Astrocyte (in vitro differentiated cells and primary cell): ENCODE measurements at regions not wholly inside any gene's neighbourhood (a gene's known extent, or its start where the extent isn't known, plus 50 kb on each side); places are given as distances from the start of the nearest gene placed in this dataset.
A peak's percentile ranks its signal among the peaks of the same experiment; 100 is the strongest.

Source experiments
- DNase-seq: peaks from one replicate; pipeline ENCODE4 v3.0.0-alpha.2; 2010; ENCODE audit warnings: low read depth
- FAIRE-seq: peaks from 2 replicates; lab custom pipeline; 2011; peaks lifted over from hg19 to GRCh38; lab: Jason Lieb, UNC
- H2AFZ ChIP-seq: 2 replicates; pipeline ENCODE4 v1.6.0; 2012; ENCODE audit warnings: low read depth, low read length, inconsistent platforms
- H3K27ac ChIP-seq: 2 replicates; pipeline ENCODE4 v1.5.1; 2011; ENCODE audit warnings: low read depth, low read length, inconsistent platforms
- H3K27me3 ChIP-seq: 2 replicates; pipeline ENCODE4 v1.6.0; 2011; ENCODE audit warnings: low read length, inconsistent platforms; ENCODE audit not compliant: insufficient read depth
- H3K36me3 ChIP-seq: 2 replicates; pipeline ENCODE4 v1.5.1; 2011; ENCODE audit warnings: low read length, inconsistent platforms; ENCODE audit not compliant: insufficient read depth
- H3K4me1 ChIP-seq: 2 replicates; pipeline ENCODE4 v1.5.1; 2011; ENCODE audit warnings: low read length, inconsistent platforms; ENCODE audit not compliant: insufficient read depth
- H3K4me2 ChIP-seq: 2 replicates; pipeline ENCODE4 v1.6.0; 2012; ENCODE audit warnings: low read length, inconsistent platforms
- H3K4me3 ChIP-seq: 2 replicates; pipeline ENCODE4 v1.5.1; 2011; ENCODE audit warnings: low read depth, mild to moderate bottlenecking, low read length, inconsistent platforms; ENCODE audit not compliant: insufficient read depth
- H3K79me2 ChIP-seq: 2 replicates; pipeline ENCODE4 v1.6.0; 2012; ENCODE audit warnings: mild to moderate bottlenecking, low read length, inconsistent platforms; ENCODE audit not compliant: insufficient read depth
- H3K9ac ChIP-seq: 2 replicates; pipeline ENCODE4 v1.6.0; 2012; ENCODE audit warnings: mild to moderate bottlenecking, low read length, inconsistent platforms
- H3K9me3 ChIP-seq: 2 replicates; pipeline ENCODE4 v1.5.1; 2012; ENCODE audit warnings: low read depth, mild to moderate bottlenecking, low read length, inconsistent platforms; ENCODE audit not compliant: insufficient read depth
- H4K20me1 ChIP-seq: 2 replicates; pipeline ENCODE4 v1.6.0; 2012; ENCODE audit warnings: low read length, inconsistent platforms; ENCODE audit not compliant: insufficient read depth
- H3K27ac Mint-ChIP-seq: one replicate; pipeline ENCODE4 v1.8.0; 2021; ENCODE audit warnings: mild to moderate bottlenecking, mixed read lengths; ENCODE audit not compliant: unreplicated experiment
- H3K27me3 Mint-ChIP-seq: one replicate; pipeline ENCODE4 v1.8.0; 2021; ENCODE audit warnings: low read depth, mixed read lengths; ENCODE audit not compliant: unreplicated experiment
- H3K36me3 Mint-ChIP-seq: one replicate; pipeline ENCODE4 v1.8.0; 2021; ENCODE audit warnings: low read depth, mixed read lengths; ENCODE audit not compliant: unreplicated experiment
- H3K4me1 Mint-ChIP-seq: one replicate; pipeline ENCODE4 v1.8.0; 2021; ENCODE audit warnings: low read depth, mixed read lengths; ENCODE audit not compliant: unreplicated experiment
- H3K4me3 Mint-ChIP-seq: one replicate; pipeline ENCODE4 v1.8.0; 2021; ENCODE audit warnings: mild to moderate bottlenecking, moderate library complexity, mixed read lengths; ENCODE audit not compliant: unreplicated experiment
- H3K9me3 Mint-ChIP-seq: one replicate; pipeline ENCODE4 v1.8.0; 2021; ENCODE audit warnings: mild to moderate bottlenecking, mixed read lengths; ENCODE audit not compliant: unreplicated experiment
- CTCF ChIP-seq: IDR thresholded peaks from 2 replicates; pipeline ENCODE4 v1.5.1; 2011; ENCODE audit warnings: low read depth, mild to moderate bottlenecking, inconsistent platforms, low read length, moderate library complexity; ENCODE audit not compliant: insufficient read depth
- EZH2 ChIP-seq: IDR thresholded peaks from 2 replicates; pipeline ENCODE4 v1.6.1; 2012; ENCODE audit warnings: mild to moderate bottlenecking, low read length, inconsistent platforms; ENCODE audit not compliant: insufficient read depth

GRCh38 chr7:12123172-12123571 lies 87.9 kb upstream of the TMEM106B start:
- no peaks in the 10 kb centered on the region for H3K27me3 ChIP-seq
- Mint-ChIP-seq H3K4me1 (no peaks in the 10 kb centered on the region), H3K27me3 (no peaks in the 10 kb centered on the region), H3K9me3 (no peaks in the 10 kb centered on the region), H3K4me3 (no peak overlapping the region), H3K36me3 (no peaks in the 10 kb centered on the region), H3K27ac (no peak overlapping the region)
- no peaks in the 10 kb centered on the region for H3K79me2 ChIP-seq
- no peak overlapping the region for H3K4me2 ChIP-seq
- no peaks in the 10 kb centered on the region for H3K9me3 ChIP-seq
- DNase-seq (no peak), FAIRE-seq (no peak)
- no peak overlapping the region for H3K27ac ChIP-seq
- TF ChIP-seq CTCF, result no peak
- no peak for TF ChIP-seq EZH2
- H3K4me1 ChIP-seq, result no peaks in the 10 kb centered on the region
- no peaks in the 10 kb centered on the region for H3K36me3 ChIP-seq
- no peak overlapping the region for H3K9ac ChIP-seq
- H2AFZ ChIP-seq, result no peak overlapping the region
- no peaks in the 10 kb centered on the region for H4K20me1 ChIP-seq
- no peak overlapping the region for H3K4me3 ChIP-seq

GRCh38 chr7:12124028-12124427 lies 87.1 kb upstream of the TMEM106B start:
- no peaks in the 10 kb centered on the region for H3K4me1 Mint-ChIP-seq
- Histone ChIP-seq H2AFZ (no peak overlapping the region), H3K27ac (no peak overlapping the region), H3K79me2 (no peaks in the 10 kb centered on the region), H3K27me3 (no peaks in the 10 kb centered on the region), H3K4me3 (no peak overlapping the region), H3K9ac (no peak overlapping the region), H3K4me2 (no peak overlapping the region), H3K36me3 (no peaks in the 10 kb centered on the region), H3K4me1 (no peaks in the 10 kb centered on the region), H3K9me3 (no peaks in the 10 kb centered on the region), H4K20me1 (no peaks in the 10 kb centered on the region)
- no peak overlapping the region for H3K27ac Mint-ChIP-seq
- no peaks in the 10 kb centered on the region for H3K9me3 Mint-ChIP-seq
- H3K4me3 Mint-ChIP-seq, result no peak overlapping the region
- H3K36me3 Mint-ChIP-seq, result no peaks in the 10 kb centered on the region
- H3K27me3 Mint-ChIP-seq, result no peaks in the 10 kb centered on the region
- DNase-seq (no peak), FAIRE-seq (no peak)
- TF ChIP-seq CTCF (no peak), EZH2 (no peak)

GRCh38 chr7:12127455-12127854 lies 83.6 kb upstream of the TMEM106B start:
- H3K9me3 ChIP-seq, result no peaks in the 10 kb centered on the region
- H3K4me1 ChIP-seq, result no peaks in the 10 kb centered on the region
- no peak overlapping the region for H3K4me3 ChIP-seq
- no peaks in the 10 kb centered on the region for H4K20me1 ChIP-seq
- Mint-ChIP-seq H3K36me3 (no peaks in the 10 kb centered on the region), H3K9me3 (no peaks in the 10 kb centered on the region), H3K27me3 (no peaks in the 10 kb centered on the region), H3K4me3 (no peak overlapping the region), H3K27ac (no peak overlapping the region), H3K4me1 (peaks cover 4% of the 10 kb centered on the region)
- H3K27me3 ChIP-seq, result no peaks in the 10 kb centered on the region
- TF ChIP-seq EZH2 (no peak), CTCF (no peak)
- H2AFZ ChIP-seq, result no peak overlapping the region
- FAIRE-seq (no peak), DNase-seq (peak; percentile 69)
- H3K9ac ChIP-seq, result no peak overlapping the region
- no peaks in the 10 kb centered on the region for H3K36me3 ChIP-seq
- no peaks in the 10 kb centered on the region for H3K79me2 ChIP-seq
- H3K27ac ChIP-seq, result no peak overlapping the region
- no peak overlapping the region for H3K4me2 ChIP-seq
